NB4 (cell line): ENCODE measurements at regions not wholly inside any gene's neighbourhood (a gene's known extent, or its start where the extent isn't known, plus 50 kb on each side); places are given as distances from the start of the nearest gene placed in this dataset.
"Not testable (repeated sequence)": the region's sequence is repeated elsewhere in the genome, so short reads cannot be mapped to it uniquely, and the experiment has no call there.

Source experiments
- DNase-seq: peaks from one replicate; pipeline ENCODE4 v3.0.0; 2010; ENCODE audit warnings: low read depth
- H3K4me3 ChIP-seq: one replicate; pipeline ENCODE4 v1.5.1; 2011; ENCODE audit warnings: mild to moderate bottlenecking, low read depth, low read length, moderate library complexity
- MYC ChIP-seq: IDR thresholded peaks from 2 replicates; pipeline ENCODE4 v1.6.1; 2011; ENCODE audit warnings: low read depth, low read length
- POLR2A ChIP-seq: IDR thresholded peaks from 2 replicates; pipeline ENCODE4 v1.6.1; 2011; ENCODE audit warnings: mild to moderate bottlenecking; ENCODE audit not compliant: insufficient read length; ENCODE audit errors: extremely low read depth
- TF ChIP-seq, protein P1 (sequence below): IDR thresholded peaks from 2 replicates; pipeline ENCODE4 v1.6.1; 2011; ENCODE audit warnings: low read depth, low read length
- TF ChIP-seq, protein P2 (sequence below): IDR thresholded peaks from one replicate; pipeline ENCODE4 v1.5.1; 2012; ENCODE audit warnings: low read depth, low read length

DNA sequence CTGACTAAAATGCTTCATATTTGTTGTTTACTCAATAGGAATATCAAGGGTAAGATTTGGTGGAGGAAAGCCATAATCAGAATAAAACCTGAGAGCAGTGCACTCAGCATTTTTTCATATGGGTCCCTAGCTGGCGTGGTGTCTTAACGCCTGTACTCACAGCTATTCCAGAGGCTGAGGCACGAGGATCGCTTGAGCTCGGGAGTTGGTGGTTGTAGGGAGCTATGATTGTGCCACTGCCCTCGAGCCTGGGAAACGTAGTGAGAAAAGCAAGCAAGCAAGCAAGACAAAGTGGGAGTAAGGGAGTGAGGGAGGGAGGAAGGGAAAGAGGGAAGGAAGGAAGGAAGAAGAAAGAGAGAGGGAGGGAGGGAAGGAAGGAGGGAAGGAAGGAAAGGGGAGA lies 242.5 kb downstream of the OR4C45 start:
- H3K4me3 ChIP-seq, result no peak overlapping the region
- TF ChIP-seq POLR2A, result no peak
- no peak for TF ChIP-seq MYC
- TF ChIP-seq, protein P1, sequence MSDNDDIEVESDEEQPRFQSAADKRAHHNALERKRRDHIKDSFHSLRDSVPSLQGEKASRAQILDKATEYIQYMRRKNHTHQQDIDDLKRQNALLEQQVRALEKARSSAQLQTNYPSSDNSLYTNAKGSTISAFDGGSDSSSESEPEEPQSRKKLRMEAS, result no peak
- TF ChIP-seq, protein P2, sequence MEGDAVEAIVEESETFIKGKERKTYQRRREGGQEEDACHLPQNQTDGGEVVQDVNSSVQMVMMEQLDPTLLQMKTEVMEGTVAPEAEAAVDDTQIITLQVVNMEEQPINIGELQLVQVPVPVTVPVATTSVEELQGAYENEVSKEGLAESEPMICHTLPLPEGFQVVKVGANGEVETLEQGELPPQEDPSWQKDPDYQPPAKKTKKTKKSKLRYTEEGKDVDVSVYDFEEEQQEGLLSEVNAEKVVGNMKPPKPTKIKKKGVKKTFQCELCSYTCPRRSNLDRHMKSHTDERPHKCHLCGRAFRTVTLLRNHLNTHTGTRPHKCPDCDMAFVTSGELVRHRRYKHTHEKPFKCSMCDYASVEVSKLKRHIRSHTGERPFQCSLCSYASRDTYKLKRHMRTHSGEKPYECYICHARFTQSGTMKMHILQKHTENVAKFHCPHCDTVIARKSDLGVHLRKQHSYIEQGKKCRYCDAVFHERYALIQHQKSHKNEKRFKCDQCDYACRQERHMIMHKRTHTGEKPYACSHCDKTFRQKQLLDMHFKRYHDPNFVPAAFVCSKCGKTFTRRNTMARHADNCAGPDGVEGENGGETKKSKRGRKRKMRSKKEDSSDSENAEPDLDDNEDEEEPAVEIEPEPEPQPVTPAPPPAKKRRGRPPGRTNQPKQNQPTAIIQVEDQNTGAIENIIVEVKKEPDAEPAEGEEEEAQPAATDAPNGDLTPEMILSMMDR, result no peak
- DNase-seq, result no peak

DNA sequence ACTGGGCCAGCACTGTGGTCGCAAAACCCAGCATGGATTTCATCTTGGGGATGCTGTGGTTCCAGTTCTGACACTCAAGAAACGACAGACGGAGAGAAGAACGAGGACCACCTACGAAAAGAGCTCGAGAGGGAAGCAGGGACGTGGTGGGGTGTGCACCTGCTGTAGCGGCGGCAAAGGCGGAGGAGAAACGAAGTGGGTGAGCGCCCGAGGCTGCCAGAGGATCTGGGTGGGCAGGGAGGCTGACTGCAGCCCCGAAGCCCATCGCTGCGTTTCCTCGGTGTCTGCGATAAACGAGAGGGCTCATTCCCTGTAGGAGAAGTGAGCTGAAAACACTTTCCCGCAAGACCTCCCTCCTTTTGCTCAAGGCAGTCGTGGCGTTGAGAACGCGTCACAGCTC lies 246.1 kb downstream of the OR4C45 start:
- no peak for DNase-seq
- TF ChIP-seq, protein P2, result no peak
- TF ChIP-seq MYC, result no peak
- no peak overlapping the region for H3K4me3 ChIP-seq

DNA sequence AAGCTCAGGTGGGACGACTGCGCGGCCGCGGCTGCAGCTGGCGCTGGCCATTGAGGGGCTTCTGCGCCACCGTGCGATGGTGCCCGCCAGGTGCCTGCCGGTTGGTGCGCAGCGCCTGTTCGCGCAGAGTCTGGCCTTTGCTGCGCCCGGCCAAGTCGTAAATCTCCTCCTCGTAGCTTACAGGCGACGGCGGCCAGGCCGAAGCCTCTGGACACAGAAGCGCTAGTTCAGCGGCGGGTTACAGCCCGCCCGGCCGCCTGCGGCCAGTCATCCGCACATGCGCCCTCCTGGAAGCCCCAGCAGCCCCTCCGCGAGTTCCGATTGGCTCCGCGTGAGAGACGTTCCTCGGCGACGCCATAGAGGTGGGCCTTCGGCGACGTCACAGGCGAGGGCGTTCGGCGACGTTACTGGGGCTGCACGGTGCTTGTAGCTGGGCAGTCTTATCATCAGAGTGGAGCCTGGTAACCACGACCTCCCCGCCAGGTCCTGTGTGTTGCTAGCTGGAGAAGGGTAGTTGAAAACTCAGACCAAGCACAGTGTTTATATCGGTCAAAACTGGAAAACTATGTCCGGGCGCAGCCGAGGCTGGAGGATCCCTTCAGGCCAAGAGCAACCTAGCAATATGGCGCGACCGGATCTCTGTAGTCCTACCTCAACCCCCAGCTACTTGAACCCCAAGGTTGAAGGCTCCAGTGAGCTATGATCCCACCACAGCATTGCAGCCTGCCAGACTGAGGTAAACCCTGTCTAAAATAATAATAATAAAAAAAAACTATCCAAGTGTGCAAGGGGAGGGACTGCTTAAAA lies 265.7 kb downstream of the OR4C45 start:
- no peak for DNase-seq
- TF ChIP-seq, protein P1, result no peak
- TF ChIP-seq MYC, result no peak
- TF ChIP-seq, protein P2, result no peak
- TF ChIP-seq POLR2A, result no peak
- H3K4me3 ChIP-seq, result no peak overlapping the region

DNA sequence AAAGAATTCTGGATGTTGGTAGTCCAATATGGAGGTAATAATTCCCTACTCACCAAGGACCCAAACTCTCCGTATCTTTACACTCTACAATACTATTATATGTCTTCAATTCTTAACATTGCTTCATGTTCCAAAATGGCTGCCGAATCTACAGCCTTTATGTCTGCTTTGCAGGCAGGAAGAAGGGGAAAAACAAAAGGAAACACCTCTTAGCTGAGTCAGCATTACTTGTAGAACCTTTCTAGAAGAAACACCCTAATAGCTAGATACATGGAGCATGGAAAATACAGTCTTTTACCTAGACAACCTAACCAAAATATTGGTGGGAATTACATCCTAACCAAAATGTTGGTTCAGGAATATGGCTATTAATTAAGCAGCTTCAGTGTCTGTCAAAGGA lies 298.0 kb downstream of the OR4C45 start:
- not testable (repeated sequence) for DNase-seq, H3K4me3 ChIP-seq

DNA sequence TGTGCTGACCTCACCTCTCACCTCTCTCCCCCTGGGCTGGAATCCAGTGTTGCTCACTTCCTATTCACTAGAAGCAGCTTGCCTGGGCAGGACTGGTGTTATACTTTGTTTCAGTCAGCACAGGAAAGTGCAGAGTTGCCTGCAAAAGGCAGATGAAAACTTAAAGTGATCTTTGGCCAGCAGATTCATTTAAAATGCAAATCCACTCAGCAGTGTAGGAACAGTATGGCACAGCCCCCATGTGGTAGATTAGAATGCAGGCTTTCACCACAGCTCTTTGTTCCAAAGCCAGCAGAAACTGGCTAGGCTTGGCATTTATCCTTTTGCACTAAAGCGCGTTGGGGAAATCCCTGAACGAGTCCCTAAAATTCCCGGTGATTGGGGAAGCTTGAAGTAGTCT lies 301.2 kb downstream of the OR4C45 start:
- no peak overlapping the region for H3K4me3 ChIP-seq
- TF ChIP-seq, protein P2, result no peak
- TF ChIP-seq, protein P1, result no peak
- TF ChIP-seq MYC, result no peak
- TF ChIP-seq POLR2A, result no peak
- no peak for DNase-seq

DNA sequence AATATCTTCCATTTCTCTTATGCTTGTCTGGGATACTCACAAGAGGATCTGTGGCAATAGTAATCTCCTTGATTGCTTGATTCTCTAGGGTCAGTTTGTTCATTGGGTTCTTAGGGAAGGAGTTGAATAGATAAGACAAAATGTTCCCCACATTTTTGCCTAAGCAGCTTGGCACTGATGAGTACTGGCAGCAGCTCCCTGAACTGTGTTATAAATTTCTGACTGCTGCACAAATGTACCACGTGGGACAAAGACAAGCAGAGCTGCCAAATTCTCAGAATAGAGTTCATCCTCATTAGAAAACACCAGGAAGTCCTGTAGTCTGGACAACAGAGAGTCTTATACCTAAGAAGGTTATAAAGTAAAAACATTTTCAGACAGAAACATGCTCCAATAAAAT lies 304.8 kb downstream of the OR4C45 start:
- not testable (repeated sequence) for DNase-seq, H3K4me3 ChIP-seq

DNA sequence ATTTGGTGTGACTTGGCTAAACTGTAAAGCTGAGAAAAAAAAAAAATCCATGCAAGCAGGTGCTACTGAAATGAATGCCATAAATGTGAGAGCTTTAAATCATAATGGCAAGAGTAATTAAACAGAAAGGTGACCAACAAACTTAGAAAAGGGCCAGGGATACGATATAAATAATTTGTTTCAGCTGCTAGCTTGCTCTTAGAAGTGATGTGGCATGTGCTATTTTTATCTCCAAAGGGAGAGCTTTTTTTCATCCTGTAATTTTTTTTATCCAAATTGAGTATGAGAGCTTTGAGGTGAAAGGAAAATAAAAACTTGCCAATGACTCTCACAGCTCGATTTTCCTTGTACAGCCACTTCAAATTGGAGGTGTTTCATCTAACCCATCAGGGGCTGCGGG lies 315.3 kb downstream of the OR4C45 start:
- H3K4me3 ChIP-seq, DNase-seq: not testable (repeated sequence)

DNA sequence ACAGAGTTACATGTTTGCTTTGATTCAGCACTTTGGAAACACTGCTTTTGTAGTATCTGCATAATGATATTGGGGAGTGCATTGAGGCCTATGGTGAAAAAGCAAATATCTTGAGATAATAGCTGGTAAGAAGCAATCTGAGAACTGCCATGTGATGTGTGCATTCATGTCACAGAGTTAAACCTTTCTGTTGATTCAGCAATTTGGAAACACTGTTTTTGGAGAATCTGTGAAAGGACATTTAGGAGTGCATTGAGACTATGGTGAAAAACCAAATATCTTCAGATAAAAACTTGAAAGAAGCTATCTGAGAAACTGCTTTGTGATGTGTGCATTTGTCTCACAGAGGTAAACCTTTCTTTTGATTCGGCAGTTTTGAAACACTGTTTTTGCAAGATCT lies 346.8 kb downstream of the OR4C45 start:
- DNase-seq, result no peak
- TF ChIP-seq, protein P1, result no peak
- TF ChIP-seq, protein P2, result no peak
- TF ChIP-seq MYC, result no peak
- no peak overlapping the region for H3K4me3 ChIP-seq
